ENCODE measurements at regions not wholly inside any gene's neighbourhood (a gene's known extent, or its start where the extent isn't known, plus 50 kb on each side); places are given as distances from the start of the nearest gene placed in this dataset.
"Not testable (repeated sequence)": the region's sequence is repeated elsewhere in the genome, so short reads cannot be mapped to it uniquely, and the experiment has no call there.

DNA sequence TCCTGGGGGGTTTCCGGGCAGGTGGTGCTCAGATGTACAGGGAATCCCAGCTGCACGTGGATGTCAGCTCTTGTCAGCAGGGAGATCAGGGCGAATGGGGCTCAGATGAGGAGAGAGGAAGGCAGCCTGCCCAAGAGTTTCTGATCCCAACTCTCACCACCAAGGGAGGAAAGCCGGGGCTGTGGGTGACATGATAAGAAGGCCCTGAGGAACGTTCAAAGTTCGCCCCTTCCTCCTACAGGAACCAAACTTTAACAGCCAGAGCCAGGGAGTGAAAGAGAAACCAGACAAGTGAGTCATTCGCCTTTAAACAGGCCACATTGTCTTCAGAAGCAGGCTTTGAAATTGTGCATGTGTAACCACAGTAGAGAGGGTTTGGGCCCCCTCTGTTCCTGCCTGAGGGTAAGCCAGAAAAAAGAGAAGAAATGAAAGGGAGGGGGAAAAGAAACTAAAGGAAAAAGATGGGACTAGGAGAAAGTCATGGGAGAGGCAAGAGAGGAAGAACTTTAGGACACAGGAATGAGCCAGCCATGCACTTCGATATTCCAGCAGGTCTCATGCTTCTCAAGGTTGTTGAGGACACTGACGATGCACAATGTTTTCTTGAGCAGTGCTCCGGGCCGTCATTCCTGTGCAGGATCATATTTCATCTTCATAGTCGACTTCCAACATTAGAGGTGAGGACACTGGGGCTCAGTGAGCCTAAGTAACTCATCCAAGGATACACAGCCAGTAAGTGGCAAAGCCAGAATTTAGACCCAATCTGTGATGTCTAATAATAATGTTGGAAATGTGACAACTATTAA lies 691.4 kb upstream of the TBX3 start:
- DNase-seq (ENCODE audit: low read depth, low spot score) = peak; percentile 90
- H3K4me3 ChIP-seq (ENCODE audit: low read length) = no peak overlapping the region

DNA sequence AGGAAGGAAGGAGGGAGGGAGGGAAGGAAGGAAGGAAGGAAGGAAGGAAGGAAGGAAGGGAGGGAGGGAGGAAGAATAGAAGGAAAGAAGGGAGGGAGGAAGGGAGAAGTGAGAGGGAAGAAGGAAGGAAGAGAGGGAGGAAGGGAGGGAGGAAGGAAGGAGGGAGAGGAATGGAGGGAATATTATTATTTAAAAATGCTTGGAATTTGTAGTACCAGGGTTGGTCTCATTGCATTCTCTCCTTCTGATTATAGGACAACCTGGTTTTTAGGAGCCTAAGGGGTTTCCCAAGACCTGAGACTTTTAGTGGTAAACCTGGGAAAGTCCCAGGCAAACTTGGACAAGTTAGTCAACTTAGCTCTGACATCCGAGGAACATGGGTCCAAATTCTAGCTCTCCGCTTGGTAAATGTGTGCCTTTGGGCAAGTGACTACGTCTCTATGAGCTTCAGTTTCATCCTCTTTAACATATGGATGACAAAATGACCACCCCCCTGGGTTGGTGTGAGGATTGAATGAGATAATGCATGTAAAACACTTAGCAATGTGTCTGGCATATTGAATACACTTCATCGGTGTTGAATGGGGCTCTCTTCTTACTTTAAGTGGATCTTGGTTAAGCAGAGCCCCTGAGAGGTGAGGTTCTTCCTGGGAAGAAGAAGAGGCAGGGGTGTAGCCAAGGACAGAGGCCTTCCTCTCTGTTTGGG lies 690.7 kb upstream of the TBX3 start:
- H3K4me3 ChIP-seq (ENCODE audit: low read length) = no peak overlapping the region
- DNase-seq (ENCODE audit: low read depth, low spot score) = no peak

DNA sequence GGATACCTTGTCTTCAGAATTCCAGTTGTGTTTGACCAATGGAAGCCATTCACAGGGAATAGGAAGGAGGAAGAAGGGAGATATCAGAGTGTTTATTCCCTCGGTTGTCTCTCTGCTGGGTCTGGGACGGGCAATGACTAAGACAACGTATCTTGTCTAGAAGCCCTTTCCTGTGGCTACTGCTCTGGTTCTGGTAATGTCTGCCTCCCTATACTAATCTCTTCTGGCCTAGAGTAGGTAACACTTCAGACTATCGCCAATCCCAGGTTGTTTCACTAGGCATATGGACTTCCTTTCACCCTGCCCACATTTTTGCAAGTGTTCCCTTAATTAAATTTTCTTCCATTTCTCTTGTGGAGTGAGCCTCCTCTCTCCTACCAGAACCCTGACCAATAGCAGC lies 687.7 kb upstream of the TBX3 start:
- DNase-seq (ENCODE audit: low read depth, low spot score) = no peak
- H3K4me3 ChIP-seq (ENCODE audit: low read length) = no peak overlapping the region

DNA sequence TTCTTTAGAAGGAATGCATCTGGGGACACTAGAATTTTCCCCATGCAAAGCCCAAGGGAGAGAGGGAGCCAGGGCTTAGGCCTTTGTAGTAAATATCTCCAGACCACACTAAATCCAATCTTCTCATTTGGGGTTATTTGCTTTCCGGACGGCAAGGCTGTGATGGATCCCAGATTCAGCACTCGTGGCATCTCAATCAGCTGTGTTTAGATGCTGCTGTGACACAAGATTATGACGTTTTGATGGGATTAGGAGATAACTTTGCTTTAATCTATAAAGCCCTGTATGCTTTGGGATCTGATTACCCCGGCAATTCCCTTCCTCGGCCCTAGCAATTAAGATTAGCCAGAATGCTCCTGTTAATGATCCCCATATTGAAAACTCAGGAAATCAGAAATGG lies 686.7 kb upstream of the TBX3 start:
- H3K4me3 ChIP-seq (ENCODE audit: low read length) = no peak overlapping the region
- no peak for DNase-seq (ENCODE audit: low read depth, low spot score)

DNA sequence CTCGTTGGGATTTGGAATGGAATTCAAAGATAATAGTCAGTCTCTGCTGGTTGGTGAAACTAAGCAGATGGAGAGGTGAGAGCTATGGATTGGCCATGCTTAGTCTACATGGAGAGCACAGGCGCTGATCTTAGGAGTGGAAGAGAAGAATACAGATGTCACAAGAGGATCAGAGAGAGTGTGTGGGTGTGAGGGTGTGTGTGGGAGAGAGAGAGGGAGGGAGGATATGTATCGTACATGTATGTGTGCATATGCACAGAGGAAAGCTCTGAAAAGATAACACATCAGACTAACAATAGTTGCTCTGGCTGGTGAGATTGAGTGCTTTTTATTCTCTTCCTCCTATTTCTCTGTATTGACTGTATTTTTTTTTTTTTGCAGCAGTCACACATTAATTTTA lies 686.2 kb upstream of the TBX3 start:
- DNase-seq (ENCODE audit: low read depth, low spot score) = no peak
- no peak overlapping the region for H3K4me3 ChIP-seq (ENCODE audit: low read length)

DNA sequence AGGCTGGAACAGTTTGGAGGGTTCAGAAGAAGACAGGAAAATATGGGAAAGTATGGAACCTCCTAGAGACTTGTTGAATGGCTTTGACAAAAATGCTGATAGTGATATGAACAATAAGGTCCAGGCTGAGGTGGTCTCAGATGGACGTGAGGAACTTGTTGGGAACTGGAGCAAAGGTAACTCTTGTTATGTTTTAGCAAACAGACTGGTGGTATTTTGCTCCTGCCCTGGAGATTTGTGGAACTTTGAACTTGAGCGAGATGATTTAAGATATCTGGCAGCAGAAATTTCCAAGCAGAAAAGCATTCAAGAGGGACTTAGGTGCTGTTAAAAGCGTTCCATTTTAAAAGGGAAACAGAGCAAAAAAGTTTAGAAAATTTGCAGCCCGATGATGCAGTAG lies 682.3 kb upstream of the TBX3 start:
- not testable (repeated sequence) for DNase-seq (ENCODE audit: low read depth, low spot score); H3K4me3 ChIP-seq (ENCODE audit: low read length)

DNA sequence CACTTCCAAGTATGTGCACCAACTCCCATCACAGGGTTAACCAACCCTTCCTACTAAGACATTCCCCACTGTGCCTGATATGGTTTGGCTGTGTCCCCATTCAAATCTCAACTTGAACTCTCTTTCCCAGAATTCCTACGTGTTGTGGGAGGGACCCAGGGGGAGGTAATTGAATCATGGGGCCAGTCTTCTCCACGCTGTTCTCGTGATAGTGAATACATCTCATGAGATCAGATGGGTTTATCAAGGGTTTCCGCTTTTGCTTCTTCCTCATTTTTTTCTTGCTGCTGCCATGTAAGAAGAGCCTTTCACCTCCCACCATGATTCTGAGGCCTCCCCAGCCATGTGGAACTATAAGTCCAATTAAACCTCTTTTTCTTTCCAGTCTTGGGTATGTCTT lies 681.8 kb upstream of the TBX3 start:
- not testable (repeated sequence) for DNase-seq (ENCODE audit: low read depth, low spot score); H3K4me3 ChIP-seq (ENCODE audit: low read length)

DNA sequence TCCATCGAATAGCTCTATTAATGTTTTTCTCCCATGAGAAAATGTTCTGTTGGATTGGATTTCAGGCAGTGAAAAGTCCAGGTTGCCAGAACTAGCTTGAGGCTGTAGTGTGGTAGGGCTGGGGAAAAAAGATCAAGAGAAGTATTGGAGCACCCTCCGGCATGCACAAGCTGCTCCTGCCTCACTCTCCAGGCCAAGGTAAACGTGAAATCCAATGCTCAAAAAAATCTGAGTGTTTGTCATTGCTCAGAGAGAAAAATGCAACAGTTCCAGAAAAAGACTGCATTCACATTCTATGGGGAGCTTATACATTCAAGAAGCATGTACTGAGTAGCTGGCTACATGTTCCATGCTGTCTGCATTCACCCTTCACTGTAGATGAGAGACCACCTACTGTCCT lies 680.9 kb upstream of the TBX3 start:
- no peak overlapping the region for H3K4me3 ChIP-seq (ENCODE audit: low read length)
- no peak for DNase-seq (ENCODE audit: low read depth, low spot score)

DNA sequence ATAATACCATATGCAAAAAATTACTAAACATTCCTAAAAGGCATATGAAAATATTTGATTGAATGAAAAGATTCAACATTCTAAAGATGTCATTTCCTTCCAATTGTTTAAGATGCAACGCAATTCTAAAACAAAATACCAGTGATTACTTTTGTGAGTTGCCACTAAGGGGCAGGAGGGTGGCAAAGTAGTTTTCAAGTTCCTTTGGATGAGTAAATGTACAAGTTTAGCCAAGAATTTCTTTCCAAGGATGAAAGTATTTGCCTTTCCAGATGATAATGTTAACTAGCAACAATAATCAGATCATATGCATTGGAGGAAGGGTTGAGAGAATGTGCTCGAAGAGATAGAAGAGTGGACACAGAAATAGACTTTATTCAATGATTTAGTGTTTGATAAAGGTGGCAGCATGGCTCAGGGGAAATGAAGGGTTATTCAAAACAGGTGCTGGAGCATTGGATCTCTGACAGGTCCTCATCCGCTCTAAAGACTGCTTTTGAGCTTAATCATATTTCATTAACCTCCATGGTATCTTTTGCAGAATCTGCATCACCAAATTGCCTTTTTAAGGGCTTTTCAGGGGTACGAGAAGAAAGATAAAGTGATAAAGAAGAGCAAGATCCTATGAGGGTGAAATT lies 678.5 kb upstream of the TBX3 start:
- DNase-seq (ENCODE audit: low read depth, low spot score) = no peak
- H3K4me3 ChIP-seq (ENCODE audit: low read length) = no peak overlapping the region

DNA sequence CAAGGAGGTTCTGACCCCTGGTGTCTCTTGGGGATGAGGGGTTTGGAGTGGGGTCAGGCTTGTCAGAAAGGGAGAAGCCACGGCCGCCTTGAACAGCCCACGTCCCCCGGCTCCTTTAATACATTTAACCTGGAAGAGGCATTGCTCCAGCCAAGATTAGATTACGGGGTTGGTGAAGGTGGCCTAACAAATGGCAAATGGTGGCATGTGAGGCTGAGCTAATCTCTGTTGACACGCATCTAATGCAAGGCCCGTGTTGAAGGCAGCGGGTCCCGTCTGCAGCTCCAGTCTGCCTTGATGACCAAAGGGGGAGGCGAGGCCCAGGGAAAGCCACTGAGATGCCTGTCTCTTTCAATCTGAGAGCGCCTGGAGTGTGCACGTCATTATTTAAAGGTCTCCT lies 673.7 kb upstream of the TBX3 start:
- no peak for DNase-seq (ENCODE audit: low read depth, low spot score)
- H3K4me3 ChIP-seq (ENCODE audit: low read length) = no peak overlapping the region

DNA sequence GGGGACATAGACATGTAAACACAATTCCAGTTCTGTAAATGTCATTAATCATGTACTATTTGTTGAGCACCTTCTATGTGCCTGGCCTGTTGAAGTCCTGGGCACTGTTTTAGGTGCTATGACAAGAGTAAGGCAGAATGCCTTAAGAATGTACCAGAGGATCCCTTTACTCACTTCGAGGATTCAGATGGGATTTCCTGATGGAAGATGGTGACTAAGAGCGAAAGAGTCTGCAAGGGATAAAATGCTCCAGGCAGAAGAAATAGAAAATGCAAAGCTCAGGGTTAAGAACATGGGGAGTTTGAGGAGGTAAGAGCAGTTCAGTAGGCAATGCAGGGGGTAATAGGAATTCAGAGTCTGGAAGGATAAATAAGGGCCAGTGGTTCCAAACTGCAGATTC lies 671.3 kb upstream of the TBX3 start:
- H3K4me3 ChIP-seq (ENCODE audit: low read length) = no peak overlapping the region
- no peak for DNase-seq (ENCODE audit: low read depth, low spot score)

DNA sequence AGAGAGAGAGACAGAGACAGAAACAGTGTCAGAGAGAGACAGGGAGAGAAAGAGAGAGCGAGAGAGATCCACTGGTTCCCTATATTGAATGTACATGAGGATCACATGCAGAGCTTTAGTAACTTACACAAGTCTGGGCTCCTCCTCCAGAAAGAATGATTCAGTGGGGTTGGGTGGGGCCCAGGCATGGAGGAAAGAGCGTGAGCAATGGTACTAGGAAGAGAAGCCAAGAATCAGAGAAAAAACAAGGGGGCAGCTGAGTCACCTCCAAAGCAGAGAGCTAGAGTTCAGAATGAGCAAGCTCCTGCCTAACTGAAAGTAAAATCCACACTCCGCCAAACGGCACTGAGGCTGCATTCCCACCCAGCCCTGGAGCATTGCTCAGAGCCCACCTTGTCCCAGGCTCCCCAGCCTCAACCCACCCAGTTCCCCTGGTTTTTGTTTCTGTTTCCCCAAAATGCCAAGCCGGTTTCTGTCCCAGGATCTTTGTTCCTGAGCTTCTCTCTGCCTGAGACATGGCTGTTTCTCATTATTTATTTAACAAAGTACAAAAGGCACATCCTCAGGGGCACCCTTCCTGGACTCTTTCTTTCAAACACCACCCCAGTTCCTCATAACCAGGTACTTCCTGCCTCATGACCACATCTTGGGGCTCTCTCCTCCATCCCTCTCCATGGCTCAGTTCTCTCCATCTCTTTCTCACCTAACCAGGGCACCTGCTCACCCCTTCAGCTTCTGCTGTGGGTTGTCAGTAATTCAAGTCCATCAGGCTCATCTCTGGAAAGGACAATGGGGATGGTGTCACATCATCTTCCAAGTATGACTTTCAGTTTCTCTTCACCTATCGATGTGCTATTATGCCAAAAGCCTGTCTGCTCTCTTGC lies 670.3 kb upstream of the TBX3 start:
- no peak overlapping the region for H3K4me3 ChIP-seq (ENCODE audit: low read length)

DNA sequence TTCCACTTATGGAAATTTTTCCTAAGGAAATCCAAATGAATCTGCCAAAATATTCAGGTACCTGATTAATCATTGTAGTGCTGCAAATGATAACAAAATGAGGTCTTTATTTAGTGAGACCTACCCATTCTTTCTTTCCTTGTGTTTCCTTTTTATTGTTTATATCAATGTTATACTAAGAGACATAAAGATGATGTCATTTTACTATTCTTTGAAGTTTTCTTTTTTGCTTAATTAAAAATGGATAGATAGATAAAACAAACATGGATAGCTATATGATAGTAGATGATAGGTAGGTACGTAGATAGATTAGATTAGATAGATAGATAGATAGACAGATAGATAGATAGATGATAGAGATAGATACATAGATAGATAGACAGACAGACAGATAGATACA lies 669.5 kb upstream of the TBX3 start:
- DNase-seq (ENCODE audit: low read depth, low spot score) = no peak
- no peak overlapping the region for H3K4me3 ChIP-seq (ENCODE audit: low read length)

More for the DNA sequence above, 670.3 kb upstream of the TBX3 start:
- DNase-seq (ENCODE audit: low read depth, low spot score) = no peak

DNA sequence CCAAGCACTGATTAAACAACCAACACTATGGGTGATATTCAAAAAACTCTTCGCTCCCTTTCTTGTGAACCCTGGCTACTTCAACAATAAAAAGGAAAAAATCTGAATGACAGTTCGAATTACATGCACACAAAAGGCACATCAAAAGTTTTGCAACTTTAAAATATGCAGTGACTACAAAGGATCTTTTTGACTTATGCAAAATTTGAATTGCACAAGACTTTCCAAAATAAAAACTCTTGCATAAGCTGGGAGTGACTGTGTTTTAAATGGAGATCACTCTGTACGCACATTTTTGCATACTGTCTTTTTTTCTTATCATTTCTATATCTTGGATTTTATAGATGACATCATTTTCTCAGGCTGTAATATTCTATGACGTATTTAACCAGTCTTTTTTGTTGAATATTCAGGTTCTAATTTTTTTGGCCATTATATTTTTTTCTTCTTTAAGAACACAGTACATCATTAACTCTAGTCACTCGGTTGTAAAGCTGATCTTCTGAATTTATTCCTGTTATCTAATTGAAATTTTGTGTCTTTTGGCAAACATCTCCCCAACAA lies 667.6 kb upstream of the TBX3 start:
- no peak for DNase-seq (ENCODE audit: low read depth, low spot score)
- H3K4me3 ChIP-seq (ENCODE audit: low read length) = no peak overlapping the region

DNA sequence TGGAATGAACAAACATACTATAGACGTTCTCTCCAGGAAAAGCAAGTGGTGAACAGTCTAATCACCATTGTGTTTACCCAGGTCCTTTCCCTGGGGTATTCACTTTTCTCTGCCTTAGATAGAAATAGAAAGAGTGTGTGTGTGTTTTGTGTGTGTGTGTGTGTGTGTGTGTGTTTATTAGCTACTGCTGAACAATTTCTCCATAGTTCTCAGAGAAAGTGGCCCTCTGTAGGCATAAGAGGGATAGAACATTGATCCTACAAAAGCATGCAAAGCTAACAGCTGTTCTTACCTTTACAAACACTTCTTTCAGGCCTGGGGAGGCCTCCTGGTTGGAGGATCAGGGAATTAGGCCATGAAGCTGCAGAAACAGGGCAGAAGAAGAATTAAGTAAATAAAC lies 665.7 kb upstream of the TBX3 start:
- H3K4me3 ChIP-seq (ENCODE audit: low read length) = no peak overlapping the region
- no peak for DNase-seq (ENCODE audit: low read depth, low spot score)

DNA sequence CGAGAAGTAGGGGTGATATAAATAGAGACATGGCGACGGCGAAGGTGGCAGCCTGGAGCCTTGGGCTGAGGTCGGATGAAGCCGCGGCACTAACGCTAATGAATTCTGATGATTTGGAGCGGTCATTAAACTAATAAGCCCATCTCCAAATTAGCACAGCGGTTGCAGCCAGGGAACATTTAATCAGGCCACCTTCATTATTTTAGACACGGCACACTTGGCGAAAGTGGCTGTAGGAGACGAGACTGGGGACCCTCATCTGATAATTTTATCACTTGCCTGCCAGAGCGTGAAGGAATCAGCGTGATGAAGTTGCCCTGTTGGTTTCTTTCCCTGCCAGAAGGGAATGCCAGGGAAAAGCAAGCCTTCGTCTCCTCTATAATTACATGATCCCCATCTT lies 664.3 kb upstream of the TBX3 start:
- DNase-seq (ENCODE audit: low read depth, low spot score) = no peak
- no peak overlapping the region for H3K4me3 ChIP-seq (ENCODE audit: low read length)

DNA sequence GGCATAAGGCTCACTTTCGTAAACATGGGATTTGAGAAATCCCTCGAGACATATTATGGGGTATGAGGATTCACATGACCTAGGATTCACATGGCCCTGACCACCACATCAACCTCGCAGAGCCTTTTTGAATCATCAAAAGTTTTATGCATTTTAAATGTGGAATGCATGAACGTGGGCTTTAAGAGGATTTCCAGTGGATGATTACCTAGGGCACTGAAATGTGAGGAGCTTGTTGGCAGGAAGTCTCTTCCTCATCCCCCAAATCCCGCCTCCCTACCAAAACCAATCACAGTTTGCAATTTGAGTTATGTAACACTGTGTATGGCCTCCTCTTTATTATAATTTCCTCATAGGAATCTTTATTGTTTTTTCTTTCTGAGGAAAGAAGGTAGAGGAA lies 659.6 kb upstream of the TBX3 start:
- no peak overlapping the region for H3K4me3 ChIP-seq (ENCODE audit: low read length)
- no peak for DNase-seq (ENCODE audit: low read depth, low spot score)

DNA sequence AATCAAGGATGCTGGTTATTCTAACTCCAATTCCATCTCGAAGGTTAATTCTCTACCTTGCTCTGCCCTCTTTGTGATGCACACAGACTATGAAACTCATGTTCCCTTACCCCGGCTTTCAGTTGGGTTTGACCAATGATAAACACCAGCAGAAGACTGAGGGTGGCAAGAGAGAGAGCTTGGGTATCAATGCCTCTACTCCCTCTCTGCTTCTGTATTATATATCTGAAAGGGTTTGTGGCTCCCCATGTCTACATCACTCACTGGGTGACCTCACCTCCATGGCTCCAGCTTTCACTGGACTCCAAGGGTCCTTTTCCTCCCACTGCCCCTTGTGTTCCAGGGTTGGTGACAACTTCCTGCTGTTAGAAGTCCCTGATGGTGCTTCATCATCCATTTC lies 659.0 kb upstream of the TBX3 start:
- H3K4me3 ChIP-seq (ENCODE audit: low read length) = no peak overlapping the region
- no peak for DNase-seq (ENCODE audit: low read depth, low spot score)

DNA sequence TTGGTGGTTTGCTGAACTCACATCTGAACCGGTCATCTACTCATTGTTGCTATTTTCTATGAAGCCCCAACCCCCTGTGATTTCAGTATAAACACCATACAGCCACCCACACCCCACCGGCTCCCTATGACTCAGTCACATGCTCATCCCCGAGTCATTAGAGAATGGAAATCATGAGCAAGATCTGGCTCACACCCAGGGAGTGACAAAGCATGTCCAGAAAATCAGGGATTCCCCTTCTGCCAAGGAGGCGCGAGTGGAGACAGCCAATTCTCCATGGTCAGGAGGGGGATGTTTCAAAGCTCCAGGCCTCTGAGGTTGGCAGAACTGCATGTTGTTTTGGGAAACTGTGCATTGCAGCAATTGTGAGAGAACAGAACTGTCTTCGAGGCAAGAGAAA lies 657.5 kb upstream of the TBX3 start:
- H3K4me3 ChIP-seq (ENCODE audit: low read length) = no peak overlapping the region
- no peak for DNase-seq (ENCODE audit: low read depth, low spot score)

All from Jurkat, Clone E6-1 (cell line).